ENCODE measurements at regions not wholly inside any gene's neighbourhood (a gene's known extent, or its start where the extent isn't known, plus 50 kb on each side); places are given as distances from the start of the nearest gene placed in this dataset.

DNA sequence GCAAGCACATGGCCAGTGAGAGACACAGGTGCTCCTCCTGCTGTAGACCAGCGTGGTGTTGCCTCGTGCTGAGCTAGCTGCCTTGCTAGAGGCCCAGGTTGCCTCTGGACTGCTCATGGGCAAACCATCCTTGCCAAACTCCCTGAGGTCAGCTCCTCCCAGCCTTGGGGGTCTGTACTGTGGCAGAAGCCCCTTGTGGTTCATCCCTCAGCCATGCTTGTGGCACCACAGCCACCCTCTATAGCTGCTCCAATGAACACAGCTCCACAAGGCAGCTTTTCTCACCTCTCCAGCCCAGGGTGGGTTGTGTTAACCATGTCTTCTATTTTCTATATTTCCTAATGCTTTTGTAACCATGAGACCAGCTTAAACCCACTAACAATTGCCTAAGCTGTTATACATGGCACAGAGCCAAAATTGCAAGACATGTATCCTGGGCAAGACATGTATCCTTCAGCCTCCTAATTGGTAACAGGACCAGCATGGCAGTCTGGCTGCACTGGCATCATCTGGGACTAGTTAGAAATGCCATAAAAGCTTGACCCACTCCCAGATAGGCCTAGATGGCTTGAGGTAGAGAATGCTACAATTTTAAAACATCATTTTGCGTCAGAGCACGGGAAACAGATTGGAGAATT lies 183.1 kb upstream of the S1PR3 start:
- H3K36me3 ChIP-seq (ENCODE audit: control insufficient read depth in 4 of 4, insufficient read depth in 3 of 4, low read depth in 1 of 4, low read length in 3 of 4) = no peaks in the 10 kb centered on the region
- H3K9me3 ChIP-seq (ENCODE audit: control insufficient read depth in 4 of 4, low read length in 3 of 4) = peaks cover 0 to under 1% (median 0%) of the 10 kb centered on the region in 4 donors
- H3K4me1 ChIP-seq (ENCODE audit: control insufficient read depth in 4 of 4, insufficient read depth in 4 of 4, low read length in 3 of 4) = no peaks in the 10 kb centered on the region
- no peak overlapping the region for H3K4me3 ChIP-seq (ENCODE audit: low read depth in 1 of 3, low read length in 3 of 3)
- DNase-seq (ENCODE audit: low spot score) = no peak
- no peak overlapping the region for H3K9ac ChIP-seq (ENCODE audit: low read depth in 1 of 2, low read length in 2 of 2)
- no peaks in the 10 kb centered on the region for H3K27me3 ChIP-seq (ENCODE audit: control insufficient read depth in 4 of 4, insufficient read depth in 4 of 4, low read length in 3 of 4)
- TF ChIP-seq SP1 (IDR thresholded peaks at IDR 0.05) = no peak
- TF ChIP-seq HNF4G (IDR thresholded peaks at IDR 0.05) = no peak
- TF ChIP-seq RXRA (IDR thresholded peaks at IDR 0.05) = no peak
- TF ChIP-seq EGR1 (IDR thresholded peaks at IDR 0.05; ENCODE audit: low read depth in 2 of 2) = no peak
- no peak for TF ChIP-seq GABPA (IDR thresholded peaks at IDR 0.05 in 1 of 2, conservative IDR thresholded peaks at IDR 0.05 in 1 of 2)
- no peak for TF ChIP-seq RAD21 (IDR thresholded peaks at IDR 0.05)
- TF ChIP-seq HNF4A (conservative IDR thresholded peaks at IDR 0.05) = no peak
- no peak for TF ChIP-seq ATF3 (IDR thresholded peaks at IDR 0.05)
- TF ChIP-seq CTCF (IDR thresholded peaks at IDR 0.05; ENCODE audit: low read depth, low read length, missing input control) = no peak
- 92% methylated on average over 4 of the region's 4 CpGs for WGBS
- H3K27ac ChIP-seq (ENCODE audit: low read depth in 1 of 2, low read length in 2 of 2) = no peak overlapping the region

- Histone ChIP-seq H3K36me3 (ENCODE audit: control insufficient read depth in 4 of 4, insufficient read depth in 3 of 4, low read depth in 1 of 4, low read length in 3 of 4) (no peaks in the 10 kb centered on the region), H3K27me3 (ENCODE audit: control insufficient read depth in 4 of 4, insufficient read depth in 4 of 4, low read length in 3 of 4) (no peaks in the 10 kb centered on the region), H3K4me3 (ENCODE audit: low read depth in 1 of 3, low read length in 3 of 3) (no peak overlapping the region), H3K9me3 (ENCODE audit: control insufficient read depth in 4 of 4, low read length in 3 of 4) (no peaks in the 10 kb centered on the region), H3K9ac (ENCODE audit: low read depth in 1 of 2, low read length in 2 of 2) (no peak overlapping the region), H3K4me1 (ENCODE audit: control insufficient read depth in 4 of 4, insufficient read depth in 4 of 4, low read length in 3 of 4) (no peaks in the 10 kb centered on the region), H3K27ac (ENCODE audit: low read depth in 1 of 2, low read length in 2 of 2) (no peak overlapping the region)
- TF ChIP-seq EGR1 (IDR thresholded peaks at IDR 0.05; ENCODE audit: low read depth in 2 of 2) = no peak
- TF ChIP-seq CTCF (IDR thresholded peaks at IDR 0.05; ENCODE audit: low read depth, low read length, missing input control) = no peak
- TF ChIP-seq YY1 (IDR thresholded peaks at IDR 0.05) = no peak
- no peak for TF ChIP-seq ATF3 (IDR thresholded peaks at IDR 0.05)
- no peak for TF ChIP-seq FOXA1 (IDR thresholded peaks at IDR 0.05)
- TF ChIP-seq SP1 (IDR thresholded peaks at IDR 0.05) = no peak
- TF ChIP-seq GABPA (IDR thresholded peaks at IDR 0.05 in 1 of 2, conservative IDR thresholded peaks at IDR 0.05 in 1 of 2) = no peak
- no peak for TF ChIP-seq NR2F2 (IDR thresholded peaks at IDR 0.05)
- TF ChIP-seq, protein P1, sequence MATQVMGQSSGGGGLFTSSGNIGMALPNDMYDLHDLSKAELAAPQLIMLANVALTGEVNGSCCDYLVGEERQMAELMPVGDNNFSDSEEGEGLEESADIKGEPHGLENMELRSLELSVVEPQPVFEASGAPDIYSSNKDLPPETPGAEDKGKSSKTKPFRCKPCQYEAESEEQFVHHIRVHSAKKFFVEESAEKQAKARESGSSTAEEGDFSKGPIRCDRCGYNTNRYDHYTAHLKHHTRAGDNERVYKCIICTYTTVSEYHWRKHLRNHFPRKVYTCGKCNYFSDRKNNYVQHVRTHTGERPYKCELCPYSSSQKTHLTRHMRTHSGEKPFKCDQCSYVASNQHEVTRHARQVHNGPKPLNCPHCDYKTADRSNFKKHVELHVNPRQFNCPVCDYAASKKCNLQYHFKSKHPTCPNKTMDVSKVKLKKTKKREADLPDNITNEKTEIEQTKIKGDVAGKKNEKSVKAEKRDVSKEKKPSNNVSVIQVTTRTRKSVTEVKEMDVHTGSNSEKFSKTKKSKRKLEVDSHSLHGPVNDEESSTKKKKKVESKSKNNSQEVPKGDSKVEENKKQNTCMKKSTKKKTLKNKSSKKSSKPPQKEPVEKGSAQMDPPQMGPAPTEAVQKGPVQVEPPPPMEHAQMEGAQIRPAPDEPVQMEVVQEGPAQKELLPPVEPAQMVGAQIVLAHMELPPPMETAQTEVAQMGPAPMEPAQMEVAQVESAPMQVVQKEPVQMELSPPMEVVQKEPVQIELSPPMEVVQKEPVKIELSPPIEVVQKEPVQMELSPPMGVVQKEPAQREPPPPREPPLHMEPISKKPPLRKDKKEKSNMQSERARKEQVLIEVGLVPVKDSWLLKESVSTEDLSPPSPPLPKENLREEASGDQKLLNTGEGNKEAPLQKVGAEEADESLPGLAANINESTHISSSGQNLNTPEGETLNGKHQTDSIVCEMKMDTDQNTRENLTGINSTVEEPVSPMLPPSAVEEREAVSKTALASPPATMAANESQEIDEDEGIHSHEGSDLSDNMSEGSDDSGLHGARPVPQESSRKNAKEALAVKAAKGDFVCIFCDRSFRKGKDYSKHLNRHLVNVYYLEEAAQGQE (IDR thresholded peaks at IDR 0.05) = no peak
- no peak for TF ChIP-seq HNF4G (IDR thresholded peaks at IDR 0.05)
- no peak for TF ChIP-seq RXRA (IDR thresholded peaks at IDR 0.05)
- TF ChIP-seq, protein P2, sequence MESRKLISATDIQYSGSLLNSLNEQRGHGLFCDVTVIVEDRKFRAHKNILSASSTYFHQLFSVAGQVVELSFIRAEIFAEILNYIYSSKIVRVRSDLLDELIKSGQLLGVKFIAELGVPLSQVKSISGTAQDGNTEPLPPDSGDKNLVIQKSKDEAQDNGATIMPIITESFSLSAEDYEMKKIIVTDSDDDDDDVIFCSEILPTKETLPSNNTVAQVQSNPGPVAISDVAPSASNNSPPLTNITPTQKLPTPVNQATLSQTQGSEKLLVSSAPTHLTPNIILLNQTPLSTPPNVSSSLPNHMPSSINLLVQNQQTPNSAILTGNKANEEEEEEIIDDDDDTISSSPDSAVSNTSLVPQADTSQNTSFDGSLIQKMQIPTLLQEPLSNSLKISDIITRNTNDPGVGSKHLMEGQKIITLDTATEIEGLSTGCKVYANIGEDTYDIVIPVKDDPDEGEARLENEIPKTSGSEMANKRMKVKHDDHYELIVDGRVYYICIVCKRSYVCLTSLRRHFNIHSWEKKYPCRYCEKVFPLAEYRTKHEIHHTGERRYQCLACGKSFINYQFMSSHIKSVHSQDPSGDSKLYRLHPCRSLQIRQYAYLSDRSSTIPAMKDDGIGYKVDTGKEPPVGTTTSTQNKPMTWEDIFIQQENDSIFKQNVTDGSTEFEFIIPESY (IDR thresholded peaks at IDR 0.05) = no peak
- no peak for TF ChIP-seq MAX (IDR thresholded peaks at IDR 0.05)
- no peak for TF ChIP-seq HNF4A (conservative IDR thresholded peaks at IDR 0.05)
- no peak for TF ChIP-seq JUND (IDR thresholded peaks at IDR 0.05)
- TF ChIP-seq RAD21 (IDR thresholded peaks at IDR 0.05) = no peak
- no peak for TF ChIP-seq FOXA2 (IDR thresholded peaks at IDR 0.05)
- no peak for TF ChIP-seq TAF1 (conservative IDR thresholded peaks at IDR 0.05)
- WGBS = 82% methylated on average over 5 of the region's 5 CpGs
- DNase-seq (ENCODE audit: low spot score) = no peak
Measured at GRCh38 chr9:88808761-88809354, 182.4 kb upstream of the S1PR3 start.

Data from liver (tissue), 8 donors.